Uterus (tissue), 2 donors: ENCODE measurements at regions not wholly inside any gene's neighbourhood (a gene's known extent, or its start where the extent isn't known, plus 50 kb on each side); places are given as distances from the start of the nearest gene placed in this dataset.

Experiments
- POLR2A ChIP-seq, 2 donors: fragments of 450-650 bp; IDR thresholded peaks; one replicate each; pipeline ENCODE4 v1.6.1; 2016; ENCODE audit warnings: antibody characterized with exemption in 2 of 2, mild to moderate bottlenecking in 1 of 2, moderate library complexity in 1 of 2
- TF ChIP-seq, protein P1 (sequence below), 4 experiments: fragments of 200-600 bp in 2 of 4; fragments of 450-650 bp in 2 of 4; sonication (generic) in 2 of 4; IDR thresholded peaks; one replicate each; pipeline ENCODE4 v1.5.1; 2016 to 2019; ENCODE audit warnings: antibody characterized with exemption in 4 of 4, mild to moderate bottlenecking in 2 of 4, moderate library complexity in 1 of 4

GRCh38 chr15:69748576-69749185 is 296.1 kb downstream of the RPLP1 start:
- TF ChIP-seq, protein P1, sequence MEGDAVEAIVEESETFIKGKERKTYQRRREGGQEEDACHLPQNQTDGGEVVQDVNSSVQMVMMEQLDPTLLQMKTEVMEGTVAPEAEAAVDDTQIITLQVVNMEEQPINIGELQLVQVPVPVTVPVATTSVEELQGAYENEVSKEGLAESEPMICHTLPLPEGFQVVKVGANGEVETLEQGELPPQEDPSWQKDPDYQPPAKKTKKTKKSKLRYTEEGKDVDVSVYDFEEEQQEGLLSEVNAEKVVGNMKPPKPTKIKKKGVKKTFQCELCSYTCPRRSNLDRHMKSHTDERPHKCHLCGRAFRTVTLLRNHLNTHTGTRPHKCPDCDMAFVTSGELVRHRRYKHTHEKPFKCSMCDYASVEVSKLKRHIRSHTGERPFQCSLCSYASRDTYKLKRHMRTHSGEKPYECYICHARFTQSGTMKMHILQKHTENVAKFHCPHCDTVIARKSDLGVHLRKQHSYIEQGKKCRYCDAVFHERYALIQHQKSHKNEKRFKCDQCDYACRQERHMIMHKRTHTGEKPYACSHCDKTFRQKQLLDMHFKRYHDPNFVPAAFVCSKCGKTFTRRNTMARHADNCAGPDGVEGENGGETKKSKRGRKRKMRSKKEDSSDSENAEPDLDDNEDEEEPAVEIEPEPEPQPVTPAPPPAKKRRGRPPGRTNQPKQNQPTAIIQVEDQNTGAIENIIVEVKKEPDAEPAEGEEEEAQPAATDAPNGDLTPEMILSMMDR (IDR thresholded peaks at IDR 0.05) = no peak
- TF ChIP-seq POLR2A (IDR thresholded peaks at IDR 0.05) = no peak
